AG09309 (cell line): ENCODE measurements at regions not wholly inside any gene's neighbourhood (a gene's known extent, or its start where the extent isn't known, plus 50 kb on each side); places are given as distances from the start of the nearest gene placed in this dataset.
"Not testable (repeated sequence)": the region's sequence is repeated elsewhere in the genome, so short reads cannot be mapped to it uniquely, and the experiment has no call there.

Experiments used
- DNase-seq: peaks from one replicate; pipeline ENCODE4 v3.0.0-alpha.2; 2010; ENCODE audit warnings: low read depth
- H3K4me3 ChIP-seq: 2 replicates; pipeline ENCODE4 v1.5.1; 2011; ENCODE audit warnings: mild to moderate bottlenecking, low read depth, low read length, moderate library complexity; ENCODE audit not compliant: control insufficient read depth
- CTCF ChIP-seq: IDR thresholded peaks from 2 replicates; pipeline ENCODE4 v1.5.1; 2011; ENCODE audit warnings: mild to moderate bottlenecking, low read depth, low read length, inconsistent platforms; ENCODE audit not compliant: insufficient read depth, control insufficient read depth; ENCODE audit errors: missing control alignments

DNA sequence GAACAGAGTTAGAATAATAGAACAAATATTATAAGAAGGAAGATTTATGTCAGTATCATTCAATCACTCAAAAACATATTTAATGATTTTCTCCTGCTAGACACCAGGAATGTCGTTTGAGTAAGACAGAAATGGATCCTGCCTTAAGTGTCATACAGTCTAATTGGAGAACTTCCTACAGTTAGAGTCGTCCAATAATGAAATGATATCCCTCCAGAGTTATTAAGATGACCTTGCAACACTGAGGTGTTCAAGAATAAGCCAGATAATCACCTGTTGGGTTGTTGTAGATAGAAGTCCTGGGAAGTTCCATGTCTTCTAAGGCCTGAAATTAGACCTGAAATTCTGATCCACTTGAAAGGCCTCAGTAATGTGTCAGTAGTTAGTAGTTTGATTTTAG, 132.3 kb downstream of the SLC38A4 start:
- no peak overlapping the region for H3K4me3 ChIP-seq
- TF ChIP-seq CTCF, result no peak
- no peak for DNase-seq

GRCh38 chr12:46693034-46693433, 132.8 kb downstream of the SLC38A4 start:
- no peak for DNase-seq
- TF ChIP-seq CTCF, result no peak
- no peak overlapping the region for H3K4me3 ChIP-seq

GRCh38 chr12:46692606-46693005, 133.2 kb downstream of the SLC38A4 start:
- no peak for TF ChIP-seq CTCF
- DNase-seq, result no peak
- H3K4me3 ChIP-seq, result no peak overlapping the region

GRCh38 chr12:46686267-46686942, 139.4 kb downstream of the SLC38A4 start:
- H3K4me3 ChIP-seq, result no peak overlapping the region
- DNase-seq, result no peak
- no peak for TF ChIP-seq CTCF

GRCh38 chr12:46684243-46684642, 141.6 kb downstream of the SLC38A4 start:
- not testable (repeated sequence) for DNase-seq, H3K4me3 ChIP-seq

DNA sequence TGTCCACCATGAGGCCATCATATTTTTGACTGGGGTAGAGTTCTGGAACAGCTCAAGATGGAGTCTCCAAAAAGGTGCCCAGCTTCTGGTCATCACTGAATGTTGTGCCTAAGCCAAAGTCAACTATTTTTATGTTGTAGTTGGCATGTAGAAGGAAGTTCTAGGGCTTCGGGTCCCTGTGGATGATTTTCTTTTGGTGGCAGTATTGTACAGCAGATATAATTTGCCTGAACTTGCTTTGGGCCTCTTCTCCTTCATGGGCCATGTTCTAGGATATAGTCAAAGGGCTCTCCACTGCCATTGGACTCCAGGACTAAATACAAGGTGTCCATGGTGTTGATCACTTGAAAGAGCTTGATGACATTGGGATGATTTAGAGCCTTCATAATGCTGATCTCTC, 143.6 kb downstream of the SLC38A4 start:
- no peak for DNase-seq
- H3K4me3 ChIP-seq, result no peak overlapping the region
- TF ChIP-seq CTCF, result no peak

DNA sequence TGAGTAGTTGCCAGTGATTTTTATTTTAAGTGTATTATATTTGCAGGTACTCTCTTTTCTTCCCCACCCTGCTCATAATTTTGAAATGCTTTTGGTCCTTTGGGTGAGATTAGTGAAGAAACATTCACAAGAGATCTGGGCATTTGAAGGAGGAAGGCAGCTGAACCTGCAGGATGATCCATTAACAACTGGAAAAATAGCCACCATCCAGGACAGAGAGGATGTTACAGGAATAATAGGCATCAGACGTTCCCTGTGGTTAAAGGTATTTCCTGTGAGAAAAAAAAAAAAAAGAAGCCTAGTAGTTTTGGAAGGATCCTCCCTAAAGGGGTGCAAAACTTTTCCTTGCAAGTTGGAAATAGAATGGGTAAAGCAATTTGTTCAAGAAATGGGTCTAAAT, 145.3 kb downstream of the SLC38A4 start:
- no peak for DNase-seq
- TF ChIP-seq CTCF, result no peak
- H3K4me3 ChIP-seq, result no peak overlapping the region
